SJSA1 (cell line): ENCODE measurements at regions not wholly inside any gene's neighbourhood (a gene's known extent, or its start where the extent isn't known, plus 50 kb on each side); places are given as distances from the start of the nearest gene placed in this dataset.

Source experiments
- DNase-seq, 2 experiments: peaks; one replicate each; pipeline ENCODE4 v3.0.0-alpha.2; 2015 to 2020; ENCODE audit warnings: low spot score in 2 of 2, low read depth in 1 of 2
- H3K27ac ChIP-seq: fragments of 250-450 bp; sonication (Bioruptor Pico); 2 replicates; pipeline ENCODE4 v1.5.1; 2020; ENCODE audit warnings: mild to moderate bottlenecking, moderate library complexity
- H3K27me3 ChIP-seq: fragments of 250-450 bp; sonication (Bioruptor Pico); replicated peaks from 2 replicates; pipeline ENCODE4 v1.5.1; 2020; ENCODE audit warnings: mild to moderate bottlenecking, moderate library complexity
- H3K36me3 ChIP-seq: fragments of 250-450 bp; sonication (Bioruptor Pico); 2 replicates; pipeline ENCODE4 v1.5.1; 2020; ENCODE audit warnings: mild to moderate bottlenecking
- H3K4me1 ChIP-seq: fragments of 250-450 bp; sonication (Bioruptor Pico); replicated peaks from 2 replicates; pipeline ENCODE4 v1.6.1; 2021; ENCODE audit warnings: mild to moderate bottlenecking
- H3K4me3 ChIP-seq: fragments of 250-450 bp; sonication (Bioruptor Pico); 2 replicates; pipeline ENCODE4 v1.5.1; 2020; ENCODE audit warnings: mild to moderate bottlenecking
- H3K9me3 ChIP-seq: fragments of 250-450 bp; sonication (Bioruptor Pico); replicated peaks from 2 replicates; pipeline ENCODE4 v1.5.1; 2020; ENCODE audit warnings: mild to moderate bottlenecking

DNA sequence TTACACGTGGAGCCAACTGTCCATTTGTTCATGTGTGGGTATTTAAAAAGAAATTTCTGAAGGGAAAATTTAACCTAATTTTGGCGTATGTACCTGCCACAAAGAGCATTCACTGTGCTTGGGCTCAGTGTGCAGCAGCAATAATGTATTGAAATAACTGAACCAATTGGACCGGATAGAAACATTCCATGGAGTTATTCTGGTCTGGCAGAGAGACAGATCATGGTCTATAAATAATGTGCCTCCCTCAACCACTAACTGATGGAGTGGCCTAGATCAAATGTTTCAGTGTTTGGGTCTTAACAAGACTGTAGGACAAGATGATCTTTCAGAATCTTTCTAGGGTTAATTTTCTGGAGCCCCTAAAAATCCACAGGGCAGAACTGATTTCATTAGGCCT, 469.7 kb downstream of the PRELID2 start:
- H3K4me1 ChIP-seq = peaks cover 21% of the 10 kb centered on the region
- no peak for DNase-seq
- H3K27ac ChIP-seq = no peak overlapping the region
- 0 out of 2 replicates have a peak, but pooled peaks cover 2% of the 10 kb centered on the region for H3K27me3 ChIP-seq
- no peaks in the 10 kb centered on the region for H3K36me3 ChIP-seq
- H3K9me3 ChIP-seq = no peaks in the 10 kb centered on the region
- no peak overlapping the region for H3K4me3 ChIP-seq

DNA sequence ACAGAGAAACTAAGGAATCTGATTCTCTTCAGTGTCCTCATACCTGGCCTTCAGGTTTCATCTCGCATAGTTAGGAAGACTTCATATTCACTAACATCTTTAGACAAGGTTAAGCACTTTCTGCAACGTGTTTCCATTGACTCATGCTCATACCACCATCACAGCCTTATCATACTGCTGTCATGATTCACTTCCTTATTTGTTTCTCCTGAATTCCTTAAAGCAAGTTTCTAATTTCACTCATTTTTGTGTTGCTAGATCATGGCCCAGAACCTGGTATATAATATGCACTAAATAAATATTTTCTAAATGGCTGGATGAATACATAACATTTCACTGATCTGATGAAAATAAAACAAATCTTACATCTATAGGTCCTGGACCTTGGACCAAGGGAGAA, 472.9 kb downstream of the PRELID2 start:
- no peaks in the 10 kb centered on the region for H3K9me3 ChIP-seq
- no peak overlapping the region for H3K4me3 ChIP-seq
- peak overlapping the region; percentile 91 for H3K27ac ChIP-seq
- H3K27me3 ChIP-seq = no peaks in the 10 kb centered on the region
- peaks cover 21% of the 10 kb centered on the region for H3K4me1 ChIP-seq
- DNase-seq = peak in 1 of 2 experiments; percentile 90
- H3K36me3 ChIP-seq = no peaks in the 10 kb centered on the region

GRCh38 chr5:145360936-145361335, 474.2 kb downstream of the PRELID2 start:
- Histone ChIP-seq H3K27me3 (no peaks in the 10 kb centered on the region), H3K27ac (peak overlapping the region; percentile 91), H3K9me3 (0 out of 2 replicates have a peak, but pooled peaks cover 6% of the 10 kb centered on the region), H3K36me3 (no peaks in the 10 kb centered on the region), H3K4me3 (no peak overlapping the region), H3K4me1 (peaks cover 21% of the 10 kb centered on the region)
- DNase-seq = peak in 1 of 2 experiments; percentile 11

- peaks cover 21% of the 10 kb centered on the region for H3K4me1 ChIP-seq
- DNase-seq = peak in 1 of 2 experiments; percentile 47
- no peaks in the 10 kb centered on the region for H3K9me3 ChIP-seq
- H3K36me3 ChIP-seq = no peaks in the 10 kb centered on the region
- no peaks in the 10 kb centered on the region for H3K27me3 ChIP-seq
- no peak overlapping the region for H3K4me3 ChIP-seq
- H3K27ac ChIP-seq = no peak overlapping the region; the same call in 1 of the 2 replicates
Measured at GRCh38 chr5:145350513-145350912, 484.6 kb downstream of the PRELID2 start.

DNA sequence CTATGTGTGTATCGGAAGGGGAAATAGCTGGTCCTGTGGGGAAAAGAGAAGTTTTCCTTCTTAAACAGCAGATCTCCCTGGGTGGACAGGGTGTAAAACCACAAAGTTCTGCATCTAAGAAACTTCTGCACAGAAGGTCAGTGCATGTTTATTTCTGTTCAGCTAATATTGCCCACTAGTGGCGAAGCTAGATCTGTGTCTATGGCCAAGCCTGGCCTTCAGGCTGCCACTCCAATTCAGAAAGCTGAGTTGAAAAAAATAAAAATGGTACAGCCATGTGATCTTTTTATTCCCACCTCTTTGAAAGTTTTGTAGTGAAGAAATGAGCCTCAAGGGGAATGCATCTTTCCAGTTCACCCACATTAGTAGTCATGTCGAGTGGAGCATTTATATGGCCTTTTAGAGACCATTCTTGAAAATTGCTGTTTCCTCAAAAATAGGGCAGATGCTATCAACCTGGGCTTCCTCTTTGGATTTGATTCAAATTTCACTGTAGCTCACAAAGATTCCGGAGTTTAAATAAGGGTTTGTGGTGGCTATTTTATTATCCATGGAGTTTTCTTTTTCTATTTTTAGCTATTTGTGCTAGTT, 488.0 kb downstream of the PRELID2 start:
- H3K36me3 ChIP-seq = no peaks in the 10 kb centered on the region
- H3K4me3 ChIP-seq = no peak overlapping the region
- DNase-seq = peak in 1 of 2 experiments; percentile 53
- no peaks in the 10 kb centered on the region for H3K9me3 ChIP-seq
- no peaks in the 10 kb centered on the region for H3K27me3 ChIP-seq
- peaks cover 21% of the 10 kb centered on the region for H3K4me1 ChIP-seq
- no peak overlapping the region for H3K27ac ChIP-seq

DNA sequence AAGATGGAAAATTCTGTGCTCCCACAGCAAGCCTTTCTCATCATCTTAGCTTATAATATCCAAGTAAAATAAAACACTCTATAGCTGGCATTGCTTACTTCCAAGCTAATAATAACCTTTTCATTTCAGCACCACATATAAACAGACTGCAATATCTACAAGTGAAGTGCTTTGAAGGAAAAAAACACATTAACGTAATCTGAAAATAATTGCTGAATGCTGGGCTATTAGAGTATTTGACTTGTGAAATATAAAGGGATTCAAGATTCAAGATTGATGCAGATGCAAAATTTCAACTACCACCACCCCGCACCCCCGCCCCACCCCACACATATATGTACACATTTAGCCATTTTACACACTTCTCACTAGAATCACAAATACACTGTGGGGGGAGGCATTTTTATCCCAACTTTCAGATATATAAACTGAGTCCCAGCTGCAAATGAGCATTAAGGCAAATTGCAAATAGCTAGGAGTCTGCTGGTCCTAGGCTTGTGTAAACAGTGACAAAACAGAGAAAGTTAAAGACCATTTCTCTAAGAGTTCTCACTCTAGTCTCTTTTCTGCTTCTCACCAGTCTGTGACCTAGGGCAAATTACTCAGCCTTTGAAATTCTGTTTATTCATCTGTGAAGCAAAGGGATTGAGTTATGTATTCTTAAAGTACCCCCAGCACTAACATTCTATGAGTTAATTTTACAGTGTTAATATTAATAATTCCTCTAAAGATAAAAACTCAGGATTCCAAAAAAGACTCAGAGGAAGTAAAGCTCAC, 489.4 kb downstream of the PRELID2 start:
- Histone ChIP-seq H3K9me3 (no peaks in the 10 kb centered on the region), H3K4me3 (no peak overlapping the region)
- DNase-seq = no peak

DNA sequence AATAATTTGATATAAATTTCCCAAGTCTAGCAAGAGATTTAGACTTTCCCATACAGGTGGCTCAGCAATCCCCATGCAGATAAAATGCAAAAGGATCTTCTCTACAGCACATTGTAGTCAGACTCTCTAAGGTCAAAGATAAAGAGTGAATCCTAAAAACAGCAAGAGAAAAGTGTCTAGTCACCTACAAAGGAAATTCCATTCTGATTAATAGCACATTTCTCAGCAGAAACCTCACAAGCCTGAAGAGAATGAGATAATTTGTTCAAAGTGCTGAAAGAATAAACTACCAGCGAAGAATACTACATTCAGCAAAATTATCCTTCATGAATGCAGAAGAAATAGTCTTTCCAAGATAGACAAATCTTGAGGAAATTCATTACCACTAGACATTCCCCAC, 493.3 kb downstream of the PRELID2 start:
- Histone ChIP-seq H3K9me3 (0 out of 2 replicates have a peak, but pooled peaks cover 2% of the 10 kb centered on the region), H3K4me3 (no peak overlapping the region), H3K27me3 (no peaks in the 10 kb centered on the region), H3K36me3 (no peaks in the 10 kb centered on the region), H3K4me1 (peaks cover 3% of the 10 kb centered on the region), H3K27ac (no peak overlapping the region)
- DNase-seq = peak in 1 of 2 experiments; percentile 30

More for the DNA sequence above, 489.4 kb downstream of the PRELID2 start:
- no peaks in the 10 kb centered on the region for H3K27me3 ChIP-seq
- no peak overlapping the region for H3K27ac ChIP-seq
- H3K4me1 ChIP-seq = peaks cover 16% of the 10 kb centered on the region
- H3K36me3 ChIP-seq = no peaks in the 10 kb centered on the region

DNA sequence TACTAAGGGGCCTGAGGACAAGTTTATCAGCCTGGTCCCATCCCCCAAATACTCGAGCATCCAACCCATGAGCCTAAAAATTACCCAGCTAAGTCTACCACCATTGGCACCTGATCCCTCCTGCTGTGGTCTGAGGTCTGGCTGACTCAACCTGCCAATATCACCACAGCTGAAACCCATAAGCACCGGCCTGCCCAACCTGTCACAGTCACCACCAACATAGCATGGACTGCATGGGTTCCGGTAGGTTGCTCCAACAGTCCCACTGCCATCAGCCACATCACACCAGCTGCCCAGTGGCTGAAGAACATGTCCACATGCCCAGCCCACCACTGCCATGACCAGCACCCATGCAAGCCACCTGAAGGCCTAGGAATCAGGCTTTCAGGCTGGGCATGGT, 495.0 kb downstream of the PRELID2 start:
- Histone ChIP-seq H3K36me3 (no peaks in the 10 kb centered on the region), H3K9me3 (0 out of 2 replicates have a peak, but pooled peaks cover 2% of the 10 kb centered on the region), H3K27ac (no peak overlapping the region), H3K27me3 (no peaks in the 10 kb centered on the region), H3K4me1 (no peaks in the 10 kb centered on the region), H3K4me3 (no peak overlapping the region)
- DNase-seq = no peak

GRCh38 chr5:145324767-145325479, 510.2 kb downstream of the PRELID2 start:
- Histone ChIP-seq H3K4me3 (no peak overlapping the region), H3K36me3 (no peaks in the 10 kb centered on the region), H3K27ac (no peak overlapping the region), H3K9me3 (no peaks in the 10 kb centered on the region), H3K27me3 (no peaks in the 10 kb centered on the region), H3K4me1 (no peaks in the 10 kb centered on the region)
- DNase-seq = no peak

GRCh38 chr5:145324101-145324500, 511.0 kb downstream of the PRELID2 start:
- no peak for DNase-seq
- H3K9me3 ChIP-seq = no peaks in the 10 kb centered on the region
- no peak overlapping the region for H3K27ac ChIP-seq
- H3K36me3 ChIP-seq = no peaks in the 10 kb centered on the region
- no peaks in the 10 kb centered on the region for H3K4me1 ChIP-seq
- H3K27me3 ChIP-seq = no peaks in the 10 kb centered on the region
- no peak overlapping the region for H3K4me3 ChIP-seq

DNA sequence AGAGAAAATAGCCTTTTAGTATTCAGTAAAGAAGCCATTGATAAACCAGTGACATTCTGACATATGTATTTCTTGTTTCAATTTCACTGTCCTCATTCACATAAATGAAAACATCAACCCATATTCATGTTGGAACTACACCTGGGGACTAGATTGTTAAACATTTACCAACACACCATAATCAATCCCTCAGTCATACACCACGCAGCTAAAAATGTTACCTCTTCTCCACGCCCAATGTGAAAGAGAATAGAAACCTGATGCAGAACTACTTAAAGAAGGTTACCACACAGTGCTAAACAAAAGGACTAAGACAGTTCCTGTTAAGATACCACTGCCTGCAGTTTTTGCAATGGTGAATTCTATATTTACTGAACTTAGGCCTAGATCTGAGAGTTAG, 518.9 kb downstream of the PRELID2 start:
- no peak for DNase-seq
- Histone ChIP-seq H3K9me3 (no peaks in the 10 kb centered on the region), H3K4me1 (no peaks in the 10 kb centered on the region), H3K27ac (no peak overlapping the region), H3K27me3 (no peaks in the 10 kb centered on the region), H3K4me3 (no peak overlapping the region), H3K36me3 (no peaks in the 10 kb centered on the region)

GRCh38 chr5:145307866-145308382, 527.2 kb downstream of the PRELID2 start:
- H3K27ac ChIP-seq = no peak overlapping the region
- H3K27me3 ChIP-seq = no peaks in the 10 kb centered on the region
- no peaks in the 10 kb centered on the region for H3K36me3 ChIP-seq
- H3K4me3 ChIP-seq = no peak overlapping the region
- no peak for DNase-seq
- no peaks in the 10 kb centered on the region for H3K9me3 ChIP-seq
- no peaks in the 10 kb centered on the region for H3K4me1 ChIP-seq

DNA sequence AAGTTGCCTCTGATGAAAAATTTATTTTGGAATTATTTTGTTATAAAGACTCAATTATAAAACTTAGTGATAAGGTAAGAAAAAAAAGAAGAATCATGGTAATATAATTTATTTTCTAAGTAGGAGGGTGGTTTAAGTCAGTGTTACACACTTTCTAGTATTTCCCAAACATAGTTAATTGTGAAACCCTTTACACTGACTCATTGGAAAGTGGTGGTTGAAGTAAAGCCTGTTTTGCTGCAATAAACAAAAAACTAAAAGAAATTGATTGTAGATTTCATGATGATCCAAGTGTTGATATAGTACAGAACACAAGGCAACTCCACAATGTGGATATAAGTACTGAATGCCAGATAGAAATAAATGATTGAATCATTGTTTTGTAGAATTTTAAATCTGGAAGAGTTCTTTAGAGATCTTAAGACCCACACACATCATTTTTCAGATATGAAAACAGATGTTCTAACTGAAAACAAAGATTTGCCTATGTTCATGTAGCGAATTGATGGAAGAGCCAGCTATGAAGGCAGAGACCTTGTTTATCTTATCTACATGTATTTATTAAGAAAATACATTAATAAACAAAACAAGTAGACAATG, 539.8 kb downstream of the PRELID2 start:
- Histone ChIP-seq H3K27me3 (no peaks in the 10 kb centered on the region), H3K4me3 (no peak overlapping the region)
- no peak for DNase-seq

More for the DNA sequence above, 539.8 kb downstream of the PRELID2 start:
- no peaks in the 10 kb centered on the region for H3K9me3 ChIP-seq
- H3K36me3 ChIP-seq = no peaks in the 10 kb centered on the region
- no peaks in the 10 kb centered on the region for H3K4me1 ChIP-seq
- H3K27ac ChIP-seq = no peak overlapping the region
